ENCODE measurements at regions not wholly inside any gene's neighbourhood (a gene's known extent, or its start where the extent isn't known, plus 50 kb on each side); places are given as distances from the start of the nearest gene placed in this dataset.

GRCh38 chr17:77884967-77885641, 73.4 kb upstream of the TNRC6C start:
- H3K27ac ChIP-seq: no peak overlapping the region
- TF ChIP-seq CTCF (conservative IDR thresholded peaks at IDR 0.05; ENCODE audit: low read depth): no peak
- DNase-seq (ENCODE audit: low spot score): no peak
- POLR2A ChIA-PET (ENCODE audit: low non-redundant PET): no interaction called here
- CTCF ChIA-PET: interaction anchor here (0.6 kb wide), 1 partner anchor 20 kb away, joined by 4 read pairs; no protein-coding TSS in a partner anchor

GRCh38 chr17:77885678-77886386, 72.7 kb upstream of the TNRC6C start:
- TF ChIP-seq CTCF (conservative IDR thresholded peaks at IDR 0.05; ENCODE audit: low read depth): no peak
- ChIA-PET POLR2A (ENCODE audit: low non-redundant PET) (no interaction called here), CTCF (interaction anchor here (0.6 kb wide), 1 partner anchor 54 kb away, joined by 3 read pairs; no protein-coding TSS in a partner anchor)
- DNase-seq (ENCODE audit: low spot score): no peak
- no peak overlapping the region for H3K27ac ChIP-seq

DNA sequence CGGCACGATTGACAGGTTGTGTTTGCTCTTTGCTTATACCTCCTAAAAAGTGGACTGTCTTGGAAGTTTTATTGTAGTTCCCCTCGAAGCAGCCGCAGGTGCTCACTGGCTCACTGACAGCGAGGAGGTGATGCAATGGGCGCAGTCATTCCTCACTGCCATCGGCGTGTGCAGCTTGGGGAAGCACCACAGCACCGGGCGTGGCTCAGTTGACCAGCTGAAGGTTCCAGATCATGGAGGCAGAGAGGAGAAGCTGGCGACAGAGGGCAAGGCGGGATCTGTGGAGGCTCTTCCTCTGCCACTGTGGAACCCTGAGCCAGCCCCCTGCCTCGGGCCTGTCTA, 72.1 kb upstream of the TNRC6C start:
- DNase-seq (ENCODE audit: low spot score): peak; percentile 22
- ChIA-PET CTCF (interaction anchor here (0.6 kb wide), 1 partner anchor 54 kb away, joined by 3 read pairs; no protein-coding TSS in a partner anchor), POLR2A (ENCODE audit: low non-redundant PET) (no interaction called here)
- H3K27ac ChIP-seq: no peak overlapping the region
- no peak for TF ChIP-seq CTCF (conservative IDR thresholded peaks at IDR 0.05; ENCODE audit: low read depth)

DNA sequence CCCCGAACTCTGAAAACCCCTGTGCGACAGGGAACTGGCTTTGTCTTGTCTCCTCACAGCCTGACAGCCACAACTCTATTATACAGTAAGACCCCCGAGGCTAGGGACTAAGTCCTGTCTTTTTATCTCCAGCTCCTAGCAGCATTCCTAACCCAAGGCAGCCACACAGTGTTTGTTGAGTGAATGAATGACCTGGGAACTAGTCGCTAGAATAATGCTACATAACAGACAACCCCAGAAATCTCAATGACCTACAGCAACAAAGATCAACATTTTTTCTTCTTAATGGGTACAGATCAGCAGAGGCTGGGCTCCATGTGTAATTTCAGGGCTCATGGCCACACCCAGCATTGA, 71.4 kb upstream of the TNRC6C start:
- peak overlapping the region; percentile 37; the same call in 1 of the 2 replicates for H3K27ac ChIP-seq
- CTCF ChIA-PET: interaction anchor here (0.6 kb wide), 1 partner anchor 310 kb away, joined by 3 read pairs; no protein-coding TSS in a partner anchor
- POLR2A ChIA-PET (ENCODE audit: low non-redundant PET): no interaction called here
- no peak for DNase-seq (ENCODE audit: low spot score)
- TF ChIP-seq CTCF (conservative IDR thresholded peaks at IDR 0.05; ENCODE audit: low read depth): no peak

DNA sequence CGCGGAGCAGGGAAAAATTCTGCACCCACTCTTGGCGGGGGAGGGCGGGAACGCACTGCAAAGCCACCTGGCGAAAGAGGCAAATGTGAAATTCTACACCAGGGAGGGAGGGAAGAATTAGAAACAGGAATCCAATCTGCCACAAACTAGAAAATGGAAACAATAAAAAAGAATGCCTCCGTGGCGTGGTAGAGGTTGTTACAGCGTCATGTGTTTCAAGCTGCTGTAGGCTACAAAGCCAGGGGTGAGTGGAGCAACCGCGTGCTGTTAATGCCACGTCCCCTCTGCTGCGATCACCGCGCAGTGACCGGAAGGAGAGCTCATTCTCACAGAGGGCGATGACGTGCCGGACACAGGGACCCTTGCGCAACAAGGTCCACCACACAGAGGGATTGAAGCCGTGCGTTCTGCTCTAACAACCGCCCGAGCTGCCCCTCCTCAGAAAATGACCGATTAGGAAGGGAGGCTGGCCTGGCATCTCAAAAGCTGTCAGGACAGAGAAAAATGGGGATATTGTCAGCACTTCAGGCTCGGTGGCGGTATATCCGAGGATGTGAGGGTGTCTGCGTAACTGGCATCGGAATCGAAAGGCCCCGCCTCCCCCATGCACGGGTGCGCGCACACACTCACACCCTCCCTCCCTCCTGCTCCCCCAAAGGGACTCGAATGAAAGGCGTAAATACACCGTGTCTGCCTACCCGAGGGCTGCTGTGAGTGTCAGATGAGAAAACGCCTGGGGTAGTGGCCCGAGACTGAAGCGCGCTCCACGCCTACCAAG, 70.8 kb upstream of the TNRC6C start:
- peak overlapping the region; percentile 37; the same call in 1 of the 2 replicates for H3K27ac ChIP-seq
- peak; percentile 30 for DNase-seq (ENCODE audit: low spot score)
- TF ChIP-seq CTCF (conservative IDR thresholded peaks at IDR 0.05; ENCODE audit: low read depth): no peak
- POLR2A ChIA-PET (ENCODE audit: low non-redundant PET): no interaction called here
- CTCF ChIA-PET: interaction anchor here (0.6 to 0.9 kb wide), 2 partner anchors 20 to 311 kb away, joined by 3 read pairs; no protein-coding TSS in a partner anchor
